Breast epithelium (tissue), 4 donors: ENCODE measurements at regions not wholly inside any gene's neighbourhood (a gene's known extent, or its start where the extent isn't known, plus 50 kb on each side); places are given as distances from the start of the nearest gene placed in this dataset.

ENCODE experiments used
- DNase-seq, 2 donors: peaks; one replicate each; pipeline ENCODE4 v3.0.0-alpha.2; 2019; ENCODE audit warnings: low spot score in 2 of 2
- H3K27ac ChIP-seq, 2 donors: fragments of 200-600 bp; sonication (generic) in 1 of 2; one replicate each; pipeline ENCODE4 v1.5.1; 2016 to 2019; ENCODE audit warnings: mild to moderate bottlenecking in 1 of 2
- H3K27me3 ChIP-seq, 2 donors: fragments of 200-600 bp; sonication (generic) in 1 of 2; one replicate each; pipeline versions ENCODE4 v1.5.1 to v1.6.0; 2017 to 2019; ENCODE audit warnings: control low read depth in 1 of 2, mild to moderate bottlenecking in 1 of 2
- H3K36me3 ChIP-seq: fragments of 200-600 bp; one replicate; pipeline ENCODE4 v1.5.1; 2019
- H3K4me1 ChIP-seq, 2 donors: fragments of 200-600 bp; sonication (generic); one replicate each; pipeline ENCODE4 v1.5.1; 2016 to 2019; ENCODE audit warnings: control low read depth in 1 of 2
- H3K4me3 ChIP-seq, 3 donors: fragments of 200-600 bp; sonication (generic); 1 replicate in 2 of 3; 2 replicates in 1 of 3; pipeline ENCODE4 v1.5.1; 2016 to 2019; ENCODE audit warnings: mild to moderate bottlenecking in 3 of 3, moderate library complexity in 2 of 3
- H3K9me3 ChIP-seq, 2 donors: fragments of 200-600 bp; sonication (generic) in 1 of 2; one replicate each; pipeline ENCODE4 v1.5.1; 2016 to 2019; ENCODE audit warnings: control low read depth in 1 of 2
- POLR2A ChIP-seq: fragments of 450-650 bp; IDR thresholded peaks from one replicate; pipeline ENCODE4 v1.6.1; 2016; ENCODE audit warnings: antibody characterized with exemption, mild to moderate bottlenecking, moderate library complexity
- POLR2AphosphoS5 ChIP-seq, 3 donors: sonication (generic); formaldehyde crosslinking; IDR thresholded peaks; one replicate each; pipeline ENCODE4 v1.6.1; 2017; ENCODE audit warnings: antibody characterized with exemption in 3 of 3
- intact Hi-C: fragments of 100-400 bp; cut with DNase I; formaldehyde crosslinking; loops from one replicate; pipeline ENCODE4 v1.15.1; 2023; ENCODE audit warnings: low total_unique reads
- TF ChIP-seq, protein P1 (sequence below), 3 donors: fragments of 450-650 bp; IDR thresholded peaks; one replicate each; pipeline ENCODE4 v1.5.1; 2016 to 2017; ENCODE audit warnings: antibody characterized with exemption in 3 of 3, mild to moderate bottlenecking in 3 of 3, moderate library complexity in 3 of 3

DNA sequence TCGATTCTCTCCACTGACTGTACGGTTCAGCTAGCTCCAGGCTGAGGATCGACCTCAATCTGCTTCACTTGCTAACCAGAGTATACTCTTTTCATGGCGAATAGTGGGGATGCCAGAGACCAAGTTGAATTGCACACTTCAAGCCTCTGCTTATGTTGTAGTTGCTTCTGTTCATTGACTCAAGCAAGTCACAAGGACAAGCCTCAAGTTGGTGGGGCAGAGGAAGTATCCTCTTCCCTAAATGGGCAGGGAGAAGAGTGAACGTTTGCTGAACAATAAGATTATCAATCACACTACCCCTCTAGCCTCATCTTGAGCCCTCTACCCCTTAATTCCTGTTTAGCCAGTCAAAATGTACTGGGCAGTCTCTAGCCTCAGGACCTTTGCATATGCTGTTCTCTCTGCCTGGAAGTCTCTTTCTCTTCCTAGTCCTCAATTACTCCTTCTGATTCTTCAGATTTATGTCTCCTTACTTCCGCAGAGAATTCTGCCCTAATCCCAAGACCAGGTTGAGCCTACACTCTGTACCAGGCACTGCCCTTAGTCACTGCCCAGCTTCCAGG, 390.4 kb upstream of the PROK2 start:
- Histone ChIP-seq H3K4me1 (peaks cover 20 to 30% of the 10 kb centered on the region in 2 donors), H3K4me3 (no peak overlapping the region), H3K9me3 (no peaks in the 10 kb centered on the region), H3K27ac (no peak overlapping the region), H3K36me3 (no peaks in the 10 kb centered on the region), H3K27me3 (no peaks in the 10 kb centered on the region)
- intact Hi-C loops = no loop called here
- no peak for DNase-seq
- TF ChIP-seq, protein P1, sequence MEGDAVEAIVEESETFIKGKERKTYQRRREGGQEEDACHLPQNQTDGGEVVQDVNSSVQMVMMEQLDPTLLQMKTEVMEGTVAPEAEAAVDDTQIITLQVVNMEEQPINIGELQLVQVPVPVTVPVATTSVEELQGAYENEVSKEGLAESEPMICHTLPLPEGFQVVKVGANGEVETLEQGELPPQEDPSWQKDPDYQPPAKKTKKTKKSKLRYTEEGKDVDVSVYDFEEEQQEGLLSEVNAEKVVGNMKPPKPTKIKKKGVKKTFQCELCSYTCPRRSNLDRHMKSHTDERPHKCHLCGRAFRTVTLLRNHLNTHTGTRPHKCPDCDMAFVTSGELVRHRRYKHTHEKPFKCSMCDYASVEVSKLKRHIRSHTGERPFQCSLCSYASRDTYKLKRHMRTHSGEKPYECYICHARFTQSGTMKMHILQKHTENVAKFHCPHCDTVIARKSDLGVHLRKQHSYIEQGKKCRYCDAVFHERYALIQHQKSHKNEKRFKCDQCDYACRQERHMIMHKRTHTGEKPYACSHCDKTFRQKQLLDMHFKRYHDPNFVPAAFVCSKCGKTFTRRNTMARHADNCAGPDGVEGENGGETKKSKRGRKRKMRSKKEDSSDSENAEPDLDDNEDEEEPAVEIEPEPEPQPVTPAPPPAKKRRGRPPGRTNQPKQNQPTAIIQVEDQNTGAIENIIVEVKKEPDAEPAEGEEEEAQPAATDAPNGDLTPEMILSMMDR (IDR thresholded peaks at IDR 0.05) = no peak
- no peak for TF ChIP-seq POLR2AphosphoS5 (IDR thresholded peaks at IDR 0.05)
- TF ChIP-seq POLR2A = no peak

DNA sequence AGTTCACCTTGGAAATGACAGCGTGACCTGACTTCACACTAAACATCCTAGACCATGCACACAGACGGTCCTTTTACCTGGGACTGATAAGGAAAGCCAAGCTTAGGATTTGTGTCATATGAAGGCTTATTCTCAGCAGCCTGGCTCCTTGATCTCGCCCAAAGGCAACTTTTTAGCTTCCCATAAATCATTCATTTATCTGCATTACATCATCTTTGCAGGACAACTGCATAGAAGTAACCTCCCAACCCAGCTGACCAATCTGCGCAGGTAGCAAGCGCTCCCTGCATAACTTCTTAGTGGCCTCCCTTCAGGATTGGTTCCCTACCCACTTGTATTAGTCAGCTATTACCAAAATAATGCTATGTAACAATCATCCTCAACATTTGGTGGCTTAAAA, 389.9 kb upstream of the PROK2 start:
- no peak for DNase-seq
- H3K36me3 ChIP-seq = no peaks in the 10 kb centered on the region
- H3K9me3 ChIP-seq = no peaks in the 10 kb centered on the region
- TF ChIP-seq, protein P1 (IDR thresholded peaks at IDR 0.05) = no peak
- TF ChIP-seq POLR2AphosphoS5 (IDR thresholded peaks at IDR 0.05) (no peak), POLR2A (no peak)
- H3K4me3 ChIP-seq = no peak overlapping the region
- peaks cover 20 to 30% of the 10 kb centered on the region in 2 donors for H3K4me1 ChIP-seq
- H3K27me3 ChIP-seq = no peaks in the 10 kb centered on the region
- H3K27ac ChIP-seq = no peak overlapping the region
- intact Hi-C loops = no loop called here

DNA sequence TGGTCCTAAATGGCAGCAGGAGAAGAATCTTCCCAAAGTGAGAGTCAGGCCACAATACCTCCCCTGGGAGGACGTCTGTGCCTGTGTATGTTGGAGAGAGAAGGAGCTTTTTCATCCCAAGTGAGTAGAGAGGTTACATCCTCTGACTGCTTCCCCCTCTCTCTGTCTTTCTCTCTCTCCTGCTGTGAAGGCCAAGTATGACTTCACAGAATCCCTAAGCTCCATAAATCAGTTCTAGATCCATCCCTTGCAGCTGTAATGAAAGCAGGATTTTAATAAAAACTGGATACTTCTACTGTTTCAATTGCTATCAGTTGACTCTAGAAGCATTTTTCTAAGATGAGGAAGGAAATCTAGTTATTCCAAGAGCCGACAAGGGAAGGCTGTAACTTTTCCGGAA, 389.1 kb upstream of the PROK2 start:
- TF ChIP-seq, protein P1 (IDR thresholded peaks at IDR 0.05) = no peak
- TF ChIP-seq POLR2A = no peak
- no peak for TF ChIP-seq POLR2AphosphoS5 (IDR thresholded peaks at IDR 0.05)
- Histone ChIP-seq H3K27ac (peak overlapping the region in 1 of 2 donors; percentile 19), H3K36me3 (no peaks in the 10 kb centered on the region), H3K4me1 (peaks cover 20 to 30% of the 10 kb centered on the region in 2 donors), H3K27me3 (no peaks in the 10 kb centered on the region), H3K4me3 (no peak overlapping the region), H3K9me3 (peaks cover 0 to 2% of the 10 kb centered on the region in 2 donors)
- intact Hi-C loops = no loop called here
- DNase-seq = no peak

DNA sequence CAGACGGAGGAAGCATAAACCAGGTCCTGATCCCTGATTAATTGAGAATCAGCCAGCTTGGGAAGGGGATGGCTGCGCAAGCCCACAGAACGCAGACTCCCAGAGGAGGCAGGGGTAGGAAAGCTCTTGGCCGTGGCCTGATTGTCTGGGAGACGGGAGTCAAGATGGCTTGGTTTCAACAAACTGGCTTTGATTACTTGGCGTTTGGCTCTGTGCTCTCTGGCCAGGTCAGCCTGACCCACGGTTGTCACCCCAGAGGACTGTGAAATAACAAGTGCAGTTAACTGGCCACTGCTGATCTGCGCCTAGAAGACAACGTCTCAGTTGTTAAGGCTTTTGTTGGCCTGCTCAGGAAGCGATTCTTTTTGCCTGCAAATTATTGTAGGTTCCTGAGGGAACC, 387.0 kb upstream of the PROK2 start:
- H3K4me3 ChIP-seq = peak overlapping the region in 1 of 3 donors; percentile 40
- intact Hi-C loops = no loop called here
- H3K36me3 ChIP-seq = no peaks in the 10 kb centered on the region
- peaks cover 14 to 19% of the 10 kb centered on the region in 2 donors for H3K4me1 ChIP-seq
- H3K27ac ChIP-seq = peak overlapping the region; percentile 63 to 83
- H3K9me3 ChIP-seq = peaks cover 0 to 5% of the 10 kb centered on the region in 2 donors
- H3K27me3 ChIP-seq = no peaks in the 10 kb centered on the region
- no peak for DNase-seq
- TF ChIP-seq, protein P1 (IDR thresholded peaks at IDR 0.05) = no peak
- TF ChIP-seq POLR2AphosphoS5 (IDR thresholded peaks at IDR 0.05) = peak in 1 of 3 donors; percentile 20

DNA sequence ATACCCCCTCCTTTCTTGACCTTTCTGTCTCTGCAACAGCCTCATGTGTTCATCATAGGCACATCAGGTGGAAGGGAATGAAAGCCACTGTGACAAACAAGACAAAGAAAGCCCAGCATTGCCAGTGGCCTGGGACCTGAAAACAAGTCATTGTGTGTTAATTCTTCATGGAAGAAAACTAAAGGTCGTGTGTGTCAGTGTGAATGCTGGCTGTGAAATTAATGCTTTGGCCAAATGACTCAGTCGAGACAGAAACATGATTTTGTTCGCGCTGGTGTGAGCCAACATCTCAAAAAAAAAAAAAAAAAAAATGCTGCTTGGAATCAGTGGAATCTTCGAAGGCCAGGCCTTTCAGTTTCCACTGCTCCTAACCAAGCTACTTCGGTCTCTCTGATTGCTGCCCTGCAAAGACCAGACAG, 386.5 kb upstream of the PROK2 start:
- H3K9me3 ChIP-seq = peaks cover 0 to 5% of the 10 kb centered on the region in 2 donors
- H3K27me3 ChIP-seq = no peaks in the 10 kb centered on the region
- no peak for DNase-seq
- H3K4me1 ChIP-seq = peaks cover 11 to 14% of the 10 kb centered on the region in 2 donors
- intact Hi-C loops = no loop called here
- no peak overlapping the region for H3K4me3 ChIP-seq
- peak overlapping the region; percentile 63 to 83 for H3K27ac ChIP-seq
- no peaks in the 10 kb centered on the region for H3K36me3 ChIP-seq
- no peak for TF ChIP-seq POLR2AphosphoS5 (IDR thresholded peaks at IDR 0.05)
- no peak for TF ChIP-seq POLR2A
- TF ChIP-seq, protein P1 (IDR thresholded peaks at IDR 0.05) = no peak
